ENCODE measurements at regions not wholly inside any gene's neighbourhood (a gene's known extent, or its start where the extent isn't known, plus 50 kb on each side); places are given as distances from the start of the nearest gene placed in this dataset.

- TF ChIP-seq POLR2A (IDR thresholded peaks at IDR 0.05; ENCODE audit: low read length) (no peak), GATA1 (IDR thresholded peaks at IDR 0.05; ENCODE audit: low read depth, low read length) (no peak)
Observed at GRCh38 chr3:181418233-181418632, 293.5 kb upstream of the SOX2 start.
